SH-SY5Y (cell line): ENCODE measurements at regions not wholly inside any gene's neighbourhood (a gene's known extent, or its start where the extent isn't known, plus 50 kb on each side); places are given as distances from the start of the nearest gene placed in this dataset.

ENCODE experiments used
- GATA2 ChIP-seq: IDR thresholded peaks from 2 replicates; pipeline ENCODE4 v1.6.1; 2011; ENCODE audit warnings: mild to moderate bottlenecking, low read depth, low read length
- GATA3 ChIP-seq: IDR thresholded peaks from 2 replicates; pipeline ENCODE4 v1.6.1; 2011; ENCODE audit warnings: low read depth, mild to moderate bottlenecking, low read length, moderate library complexity

- TF ChIP-seq GATA2 (no peak), GATA3 (no peak)
Observed at GRCh38 chr6:141472162-141472928, 660.4 kb upstream of the GJE1 start.
